K562 (cell line): ENCODE measurements at regions not wholly inside any gene's neighbourhood (a gene's known extent, or its start where the extent isn't known, plus 50 kb on each side); places are given as distances from the start of the nearest gene placed in this dataset.

ENCODE experiments used
- ARID3A ChIP-seq: IDR thresholded peaks from 2 replicates; pipeline ENCODE4 v1.6.1; 2012; ENCODE audit warnings: low read depth, low read length, improper control_type of control experiment, borderline replicate concordance
- ARID3B ChIP-seq: fragments of 250-450 bp; sonication (Bioruptor Pico); IDR thresholded peaks from 2 replicates; pipeline ENCODE4 v1.4.0; 2020; ENCODE audit warnings: borderline replicate concordance
- HINFP ChIP-seq: fragments of 450-650 bp; conservative IDR thresholded peaks from 2 replicates; pipeline ENCODE4 v1.6.1; 2016; ENCODE audit warnings: missing genetic modification characterization, low read depth, mild to moderate bottlenecking, control low read depth, missing compliant biosample characterization
- MEF2D ChIP-seq: conservative IDR thresholded peaks from 2 replicates; pipeline ENCODE4 v1.6.1; 2016; ENCODE audit warnings: low read depth, missing genetic modification characterization, missing compliant biosample characterization
- MLLT1 ChIP-seq, 2 experiments: fragments of 450-650 bp; IDR thresholded peaks; 2 replicates each; pipeline ENCODE4 v1.6.1; 2016
- NEUROD1 ChIP-seq: fragments of 150-350 bp; IDR thresholded peaks from 2 replicates; pipeline ENCODE4 v1.6.1; 2014; ENCODE audit warnings: borderline replicate concordance, low read length, low read depth; ENCODE audit not compliant: partially characterized antibody
- RNF2 ChIP-seq: sonication (generic); IDR thresholded peaks from 2 replicates; pipeline ENCODE4 v1.6.1; 2016
- SRSF3 ChIP-seq: fragments of 200-400 bp; formaldehyde crosslinking; IDR thresholded peaks from 2 replicates; pipeline ENCODE4 v1.6.1; 2016; ENCODE audit warnings: mild to moderate bottlenecking, low read length, moderate library complexity; ENCODE audit not compliant: insufficient read depth
- ZBTB1 ChIP-seq: sonication (generic); formaldehyde crosslinking; IDR thresholded peaks from 2 replicates; pipeline ENCODE4 v1.8.1; 2023; ENCODE audit warnings: missing genetic modification reagents, low read depth, mild to moderate bottlenecking, borderline replicate concordance
- ZBTB43 ChIP-seq: sonication (generic); formaldehyde crosslinking; IDR thresholded peaks from 2 replicates; pipeline ENCODE4 v1.8.0; 2023; ENCODE audit warnings: mild to moderate bottlenecking, missing genetic modification reagents
- ZBTB49 ChIP-seq: sonication (generic); formaldehyde crosslinking; IDR thresholded peaks from 2 replicates; pipeline ENCODE4 v1.8.0; 2022; ENCODE audit warnings: missing genetic modification reagents, mild to moderate bottlenecking, borderline replicate concordance
- ZNF347 ChIP-seq: fragments of 450-650 bp; formaldehyde crosslinking; IDR thresholded peaks from 2 replicates; pipeline ENCODE4 v1.4.0; 2020; ENCODE audit warnings: low read depth, mild to moderate bottlenecking, moderate library complexity

- TF ChIP-seq ZBTB49 (CRISPR knock-in tag) = no peak
- no peak; the same call in 1 of the 2 replicates for TF ChIP-seq HINFP (tag)
- TF ChIP-seq SRSF3 = no peak
- no peak for TF ChIP-seq ZBTB1 (CRISPR knock-in tag)
- TF ChIP-seq ZBTB43 = no peak
- no peak for TF ChIP-seq ZNF347
- no peak for TF ChIP-seq ARID3B (CRISPR knock-in tag)
- peak; percentile 82 for TF ChIP-seq MEF2D (tag)
- TF ChIP-seq ARID3A = 0 out of 2 replicates have a peak, but pooled peaks have one; percentile 60
- peak; percentile 97 for TF ChIP-seq RNF2
- peak; percentile 69 to 90 for TF ChIP-seq MLLT1 (IDR thresholded peaks at IDR 0.05)
- TF ChIP-seq NEUROD1 = peak; percentile 92
Measured at GRCh38 chr3:177345049-177345972, 148.0 kb upstream of the TBL1XR1 start (continued).
